DND-41 (cell line): ENCODE measurements at regions not wholly inside any gene's neighbourhood (a gene's known extent, or its start where the extent isn't known, plus 50 kb on each side); places are given as distances from the start of the nearest gene placed in this dataset.

Experiments
- EZH2 ChIP-seq: IDR thresholded peaks from 3 replicates; pipeline ENCODE4 v1.6.1; 2012; ENCODE audit warnings: borderline replicate concordance, low read depth, mild to moderate bottlenecking, moderate library complexity, low read length, inconsistent platforms; ENCODE audit not compliant: severe bottlenecking
- TF ChIP-seq, protein P1 (sequence below): IDR thresholded peaks from 2 replicates; pipeline ENCODE4 v1.5.1; 2012; ENCODE audit warnings: borderline replicate concordance, low read length, moderate library complexity, mild to moderate bottlenecking; ENCODE audit not compliant: poor library complexity, severe bottlenecking; ENCODE audit errors: extremely low read depth

DNA sequence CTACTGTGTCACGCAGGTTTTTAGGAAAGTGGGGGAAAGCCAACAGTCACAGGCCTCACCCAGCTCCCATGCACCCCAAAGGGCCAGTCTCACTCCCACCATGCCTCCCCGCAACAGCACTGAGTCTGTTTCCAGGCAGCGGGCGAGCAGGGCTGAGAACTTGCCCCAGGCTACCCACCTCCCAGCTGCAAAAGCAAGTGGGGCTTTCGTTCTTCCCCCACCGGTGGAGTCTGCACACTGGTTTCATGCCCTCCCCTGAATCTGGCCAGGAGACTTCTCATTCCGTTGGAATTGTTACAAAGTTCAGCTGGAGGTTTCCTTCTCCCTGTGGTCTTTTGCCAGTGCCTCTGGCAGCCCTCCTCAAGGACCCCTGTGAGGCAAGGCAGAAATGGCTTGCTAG lies 53.6 kb upstream of the KCNJ15 start:
- TF ChIP-seq, protein P1, sequence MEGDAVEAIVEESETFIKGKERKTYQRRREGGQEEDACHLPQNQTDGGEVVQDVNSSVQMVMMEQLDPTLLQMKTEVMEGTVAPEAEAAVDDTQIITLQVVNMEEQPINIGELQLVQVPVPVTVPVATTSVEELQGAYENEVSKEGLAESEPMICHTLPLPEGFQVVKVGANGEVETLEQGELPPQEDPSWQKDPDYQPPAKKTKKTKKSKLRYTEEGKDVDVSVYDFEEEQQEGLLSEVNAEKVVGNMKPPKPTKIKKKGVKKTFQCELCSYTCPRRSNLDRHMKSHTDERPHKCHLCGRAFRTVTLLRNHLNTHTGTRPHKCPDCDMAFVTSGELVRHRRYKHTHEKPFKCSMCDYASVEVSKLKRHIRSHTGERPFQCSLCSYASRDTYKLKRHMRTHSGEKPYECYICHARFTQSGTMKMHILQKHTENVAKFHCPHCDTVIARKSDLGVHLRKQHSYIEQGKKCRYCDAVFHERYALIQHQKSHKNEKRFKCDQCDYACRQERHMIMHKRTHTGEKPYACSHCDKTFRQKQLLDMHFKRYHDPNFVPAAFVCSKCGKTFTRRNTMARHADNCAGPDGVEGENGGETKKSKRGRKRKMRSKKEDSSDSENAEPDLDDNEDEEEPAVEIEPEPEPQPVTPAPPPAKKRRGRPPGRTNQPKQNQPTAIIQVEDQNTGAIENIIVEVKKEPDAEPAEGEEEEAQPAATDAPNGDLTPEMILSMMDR = no peak
- no peak for TF ChIP-seq EZH2
